HUES6 (cell line): ENCODE measurements at regions not wholly inside any gene's neighbourhood (a gene's known extent, or its start where the extent isn't known, plus 50 kb on each side); places are given as distances from the start of the nearest gene placed in this dataset.

Source experiments
- H3K27ac ChIP-seq: 2 replicates; pipeline ENCODE4 v1.7.0; 2013; ENCODE audit warnings: low read depth, mild to moderate bottlenecking, low read length, inconsistent platforms
- H3K27me3 ChIP-seq: 2 replicates; pipeline ENCODE4 v1.6.1; 2013; ENCODE audit warnings: low read length; ENCODE audit not compliant: control insufficient read depth, insufficient read depth
- H3K36me3 ChIP-seq: 2 replicates; pipeline ENCODE4 v1.6.1; 2013; ENCODE audit warnings: low read length; ENCODE audit not compliant: control insufficient read depth, insufficient read depth
- H3K4me1 ChIP-seq: 2 replicates; pipeline ENCODE4 v1.6.1; 2013; ENCODE audit warnings: low read length; ENCODE audit not compliant: control insufficient read depth, insufficient read depth
- H3K4me3 ChIP-seq: 2 replicates; pipeline ENCODE4 v1.5.1; 2013; ENCODE audit warnings: low read depth, low read length
- H3K9ac ChIP-seq: one replicate; pipeline ENCODE4 v1.6.1; 2013; ENCODE audit warnings: mild to moderate bottlenecking, low read length
- H3K9me3 ChIP-seq: 2 replicates; pipeline ENCODE4 v1.6.1; 2013; ENCODE audit warnings: low read depth, low read length; ENCODE audit not compliant: control insufficient read depth, insufficient read depth

- Histone ChIP-seq H3K4me1 (peaks cover 17% of the 10 kb centered on the region), H3K36me3 (no peaks in the 10 kb centered on the region), H3K27ac (no peak overlapping the region), H3K9me3 (no peaks in the 10 kb centered on the region), H3K4me3 (no peak overlapping the region), H3K27me3 (no peaks in the 10 kb centered on the region), H3K9ac (no peak overlapping the region)
Measured at GRCh38 chr9:14560194-14560593, 133.0 kb downstream of the ZDHHC21 start.

- Histone ChIP-seq H3K36me3 (no peaks in the 10 kb centered on the region), H3K4me3 (no peak overlapping the region), H3K27ac (no peak overlapping the region), H3K27me3 (no peaks in the 10 kb centered on the region), H3K9ac (no peak overlapping the region), H3K4me1 (no peaks in the 10 kb centered on the region), H3K9me3 (no peaks in the 10 kb centered on the region)
Measured at GRCh38 chr9:14554886-14555285, 138.3 kb downstream of the ZDHHC21 start.

GRCh38 chr9:14547245-14548060 is 145.8 kb downstream of the ZDHHC21 start:
- peak overlapping the region; percentile 91 for H3K27ac ChIP-seq
- H3K36me3 ChIP-seq: no peaks in the 10 kb centered on the region
- H3K4me1 ChIP-seq: peaks cover 20% of the 10 kb centered on the region
- peak overlapping the region; percentile 31 for H3K4me3 ChIP-seq
- H3K9ac ChIP-seq: peak overlapping the region; percentile 59
- peaks cover 4% of the 10 kb centered on the region; the same call in 1 of the 2 replicates for H3K9me3 ChIP-seq
- H3K27me3 ChIP-seq: no peaks in the 10 kb centered on the region

GRCh38 chr9:14546693-14547092 is 146.5 kb downstream of the ZDHHC21 start:
- Histone ChIP-seq H3K27me3 (no peaks in the 10 kb centered on the region), H3K9me3 (peaks cover 4% of the 10 kb centered on the region; the same call in 1 of the 2 replicates), H3K9ac (no peak overlapping the region), H3K27ac (peak overlapping the region; percentile 76), H3K4me3 (no peak overlapping the region), H3K36me3 (no peaks in the 10 kb centered on the region), H3K4me1 (peaks cover 28% of the 10 kb centered on the region)

- Histone ChIP-seq H3K27ac (no peak overlapping the region), H3K9me3 (peaks cover 4% of the 10 kb centered on the region; the same call in 1 of the 2 replicates), H3K4me3 (no peak overlapping the region), H3K27me3 (no peaks in the 10 kb centered on the region), H3K9ac (no peak overlapping the region), H3K36me3 (no peaks in the 10 kb centered on the region), H3K4me1 (peaks cover 22% of the 10 kb centered on the region)
Measured at GRCh38 chr9:14542071-14542470, 151.2 kb downstream of the ZDHHC21 start.

GRCh38 chr9:14538526-14538925 is 154.7 kb downstream of the ZDHHC21 start:
- Histone ChIP-seq H3K27me3 (no peaks in the 10 kb centered on the region), H3K9ac (no peak overlapping the region), H3K27ac (no peak overlapping the region), H3K4me3 (no peak overlapping the region), H3K36me3 (no peaks in the 10 kb centered on the region), H3K9me3 (no peaks in the 10 kb centered on the region), H3K4me1 (peaks cover 34% of the 10 kb centered on the region)

GRCh38 chr9:14535161-14535955 is 157.9 kb downstream of the ZDHHC21 start:
- Histone ChIP-seq H3K4me1 (peaks cover 46% of the 10 kb centered on the region), H3K27me3 (no peaks in the 10 kb centered on the region), H3K4me3 (no peak overlapping the region), H3K27ac (no peak overlapping the region), H3K9me3 (no peaks in the 10 kb centered on the region), H3K9ac (no peak overlapping the region), H3K36me3 (no peaks in the 10 kb centered on the region)

- H3K4me1 ChIP-seq: peaks cover 50% of the 10 kb centered on the region
- H3K27me3 ChIP-seq: no peaks in the 10 kb centered on the region
- H3K4me3 ChIP-seq: no peak overlapping the region
- H3K27ac ChIP-seq: no peak overlapping the region
- H3K9me3 ChIP-seq: no peaks in the 10 kb centered on the region
- no peaks in the 10 kb centered on the region for H3K36me3 ChIP-seq
- H3K9ac ChIP-seq: no peak overlapping the region
Measured at GRCh38 chr9:14533867-14534640, 159.2 kb downstream of the ZDHHC21 start.

GRCh38 chr9:14532456-14533115 is 160.6 kb downstream of the ZDHHC21 start:
- H3K4me1 ChIP-seq: peaks cover 50% of the 10 kb centered on the region
- no peaks in the 10 kb centered on the region for H3K36me3 ChIP-seq
- H3K27me3 ChIP-seq: no peaks in the 10 kb centered on the region
- H3K9ac ChIP-seq: no peak overlapping the region
- H3K27ac ChIP-seq: no peak overlapping the region
- no peak overlapping the region for H3K4me3 ChIP-seq
- H3K9me3 ChIP-seq: no peaks in the 10 kb centered on the region

GRCh38 chr9:14531341-14532269 is 161.6 kb downstream of the ZDHHC21 start:
- Histone ChIP-seq H3K4me3 (no peak overlapping the region), H3K36me3 (no peaks in the 10 kb centered on the region), H3K9me3 (no peaks in the 10 kb centered on the region), H3K9ac (no peak overlapping the region), H3K27ac (no peak overlapping the region), H3K27me3 (no peaks in the 10 kb centered on the region), H3K4me1 (peaks cover 50% of the 10 kb centered on the region)
